G401 (cell line): ENCODE measurements at regions not wholly inside any gene's neighbourhood (a gene's known extent, or its start where the extent isn't known, plus 50 kb on each side); places are given as distances from the start of the nearest gene placed in this dataset.
A peak's percentile ranks its signal among the peaks of the same experiment; 100 is the strongest.

Source experiments
- DNase-seq: peaks from one replicate; pipeline ENCODE4 v3.0.0-alpha.2; 2015; ENCODE audit warnings: low spot score
- in situ Hi-C: cut with HindIII; loops from 2 replicates; pipeline ENCODE4 v1.10.0; 2016; ENCODE audit warnings: low sequenced_read_pairs, mixed read lengths

GRCh38 chr18:7394050-7394659 is 163.3 kb downstream of the LRRC30 start:
- in situ Hi-C loops: no loop called here

DNA sequence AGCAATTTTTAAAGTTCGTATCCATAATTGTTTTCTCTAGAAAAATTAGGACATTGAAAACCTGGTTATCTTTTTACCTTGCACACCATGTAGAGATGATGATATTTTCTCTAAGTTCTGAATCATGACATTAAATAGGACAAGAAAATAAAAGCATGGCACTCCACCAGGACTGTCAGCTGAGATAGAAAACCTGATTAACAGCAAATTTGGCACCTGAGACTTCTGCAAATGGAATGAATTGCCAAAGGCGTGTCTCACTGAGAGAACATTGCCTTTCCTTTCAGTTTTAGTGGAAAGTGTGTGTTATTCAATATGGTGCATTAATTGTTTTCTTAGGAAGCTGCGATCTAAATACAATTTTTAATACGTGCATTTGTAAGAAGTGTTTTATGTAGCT is 164.7 kb downstream of the LRRC30 start:
- peak; percentile 19 for DNase-seq
- in situ Hi-C loops: no loop called here

More at GRCh38 chr18:7394050-7394659, 163.3 kb downstream of the LRRC30 start:
- DNase-seq: no peak

- DNase-seq: no peak
- in situ Hi-C loops: no loop called here
Observed at GRCh38 chr18:7413906-7414305, 153.2 kb upstream of the PTPRM start.

- no peak for DNase-seq
Observed at GRCh38 chr18:7414459-7414858, 152.7 kb upstream of the PTPRM start.

DNA sequence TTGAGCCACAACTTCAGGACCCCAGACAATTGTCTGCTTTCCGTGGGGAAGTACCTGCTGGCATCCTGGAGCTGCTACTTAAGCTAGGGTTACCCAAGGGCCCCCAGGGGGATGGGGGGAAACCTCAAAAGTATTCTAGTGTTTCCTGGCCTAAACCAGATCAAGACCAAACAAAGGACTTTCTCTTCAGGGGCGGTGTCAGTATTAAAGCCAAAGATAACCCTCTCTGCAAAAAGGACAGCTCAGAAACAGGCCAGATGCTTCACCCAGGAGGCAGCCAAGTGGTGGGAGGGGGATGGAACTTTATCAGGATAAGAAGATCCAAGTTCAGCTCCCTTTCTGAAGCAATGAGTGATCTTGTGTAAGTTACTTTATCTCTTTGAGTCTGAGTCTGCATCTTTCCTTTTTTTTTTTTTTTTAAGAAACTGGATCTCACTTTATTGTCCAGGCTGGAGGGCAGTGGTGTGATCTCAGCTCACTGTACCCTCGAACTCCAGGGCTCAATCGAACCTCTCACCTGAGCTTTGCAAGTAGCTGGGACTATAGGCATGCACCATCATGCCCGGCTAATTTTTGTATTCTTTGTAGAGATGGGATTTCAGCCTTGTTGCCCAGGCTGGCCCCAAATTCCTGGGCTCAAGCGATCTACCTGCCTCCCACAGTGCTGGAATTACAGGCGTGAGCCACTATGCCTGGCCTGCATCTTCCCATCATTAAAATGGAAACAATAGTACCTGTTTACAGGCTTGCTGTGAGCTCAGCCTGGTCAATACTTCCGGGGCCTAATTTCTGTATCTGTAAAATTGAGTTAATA is 151.8 kb upstream of the PTPRM start:
- no peak for DNase-seq

More at GRCh38 chr18:7414459-7414858, 152.7 kb upstream of the PTPRM start:
- in situ Hi-C loops: no loop called here

GRCh38 chr18:7417727-7418126 is 149.4 kb upstream of the PTPRM start:
- no peak for DNase-seq
- in situ Hi-C loops: no loop called here

More for the DNA sequence above, 151.8 kb upstream of the PTPRM start:
- in situ Hi-C loops: no loop called here

GRCh38 chr18:7429831-7430230 is 137.3 kb upstream of the PTPRM start:
- DNase-seq: no peak
- in situ Hi-C loops: no loop called here

DNA sequence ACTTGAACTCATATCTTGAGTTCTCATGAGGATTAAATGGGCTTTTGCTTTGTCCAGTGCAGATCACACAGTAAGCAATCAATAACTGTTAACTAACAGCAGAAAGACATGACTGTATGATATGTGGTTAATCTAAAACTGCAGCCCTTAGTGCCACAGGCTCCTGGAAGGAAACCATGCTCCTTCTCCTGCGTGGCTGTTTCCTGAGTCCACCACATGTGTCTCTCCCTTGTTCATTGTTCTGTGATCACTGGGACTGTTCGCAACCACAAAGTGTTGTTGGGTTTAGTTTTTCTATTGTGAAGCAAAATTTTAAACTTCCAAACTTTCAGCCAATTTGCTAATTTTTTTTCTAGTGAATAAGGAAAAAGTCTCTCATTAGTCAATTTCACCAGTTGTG is 130.9 kb upstream of the PTPRM start:
- no peak for DNase-seq
- in situ Hi-C loops: no loop called here

DNA sequence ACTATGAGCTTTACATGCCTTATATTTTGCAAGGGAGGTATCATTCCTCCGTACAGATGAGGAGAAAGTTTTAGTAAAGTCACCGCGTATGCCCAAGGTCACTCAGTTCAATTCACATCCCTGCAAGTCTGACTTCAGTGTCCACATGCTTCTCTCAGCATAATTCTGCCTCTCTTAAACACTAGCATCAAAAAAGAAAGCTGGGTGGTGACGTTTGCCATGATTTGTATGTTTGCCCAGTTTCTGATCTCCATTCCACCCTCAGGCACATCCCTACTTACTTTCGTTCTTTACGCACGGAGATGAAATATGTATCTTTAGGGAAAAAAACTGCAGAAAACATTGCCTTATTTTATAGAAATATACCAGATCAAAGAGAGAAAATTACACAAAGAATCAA is 129.2 kb upstream of the PTPRM start:
- no peak for DNase-seq
- in situ Hi-C loops: no loop called here

- in situ Hi-C loops: no loop called here
Observed at GRCh38 chr18:7438646-7439045, 128.5 kb upstream of the PTPRM start.

DNA sequence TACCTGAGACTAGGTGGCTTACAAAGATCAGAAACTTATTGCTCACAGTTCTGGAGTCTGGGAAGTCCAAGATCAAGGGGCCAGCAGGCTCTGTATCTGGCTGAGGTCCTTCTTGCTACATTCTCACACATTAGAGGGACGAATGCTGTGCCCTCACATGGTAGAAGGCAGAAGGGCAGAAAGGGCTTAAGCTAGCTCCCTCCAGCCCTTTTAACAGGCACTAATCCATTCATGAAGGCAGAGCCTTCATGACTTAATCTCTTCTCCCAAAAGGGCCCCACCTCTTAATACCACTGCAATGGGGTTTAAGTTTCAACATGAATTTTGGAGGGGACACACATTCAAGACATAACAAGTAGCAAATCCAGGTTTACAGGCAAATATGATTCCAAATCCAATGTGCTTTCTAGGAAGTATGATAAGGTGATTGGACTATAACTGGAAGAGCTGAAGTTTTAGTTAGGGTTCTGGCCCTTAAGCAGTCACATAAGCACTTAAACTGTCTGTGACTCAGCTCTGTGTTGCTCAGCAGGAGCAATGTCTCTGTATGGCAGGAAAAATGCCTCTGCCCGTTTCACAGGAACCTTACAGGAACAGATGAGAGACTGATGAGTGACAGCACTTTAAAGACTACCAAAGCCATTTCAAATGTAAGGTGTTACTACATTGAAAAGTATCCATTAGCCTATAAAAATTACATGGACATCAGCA is 119.6 kb upstream of the PTPRM start:
- no peak for DNase-seq
- in situ Hi-C loops: no loop called here

More at GRCh38 chr18:7438646-7439045, 128.5 kb upstream of the PTPRM start:
- no peak for DNase-seq

DNA sequence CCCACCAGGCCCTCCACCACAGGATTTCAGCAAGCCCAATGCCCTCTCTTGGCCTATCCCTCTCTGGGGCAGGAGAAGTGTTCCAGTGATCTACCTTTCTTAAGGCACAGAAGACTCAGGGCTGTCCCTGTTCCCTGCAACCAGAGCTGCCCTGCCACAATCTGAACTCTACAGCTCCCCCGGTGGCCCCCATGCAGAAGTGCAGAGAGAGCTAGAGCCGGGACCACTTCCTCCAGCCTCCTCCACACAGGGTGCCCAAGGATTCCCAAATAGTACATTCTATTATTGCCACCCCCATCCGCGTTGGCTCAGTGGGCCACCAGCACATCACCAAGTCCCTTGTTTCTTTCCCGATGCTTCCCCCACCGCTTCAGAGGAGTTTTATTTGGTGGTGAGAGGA is 114.8 kb upstream of the PTPRM start:
- in situ Hi-C loops: no loop called here

DNA sequence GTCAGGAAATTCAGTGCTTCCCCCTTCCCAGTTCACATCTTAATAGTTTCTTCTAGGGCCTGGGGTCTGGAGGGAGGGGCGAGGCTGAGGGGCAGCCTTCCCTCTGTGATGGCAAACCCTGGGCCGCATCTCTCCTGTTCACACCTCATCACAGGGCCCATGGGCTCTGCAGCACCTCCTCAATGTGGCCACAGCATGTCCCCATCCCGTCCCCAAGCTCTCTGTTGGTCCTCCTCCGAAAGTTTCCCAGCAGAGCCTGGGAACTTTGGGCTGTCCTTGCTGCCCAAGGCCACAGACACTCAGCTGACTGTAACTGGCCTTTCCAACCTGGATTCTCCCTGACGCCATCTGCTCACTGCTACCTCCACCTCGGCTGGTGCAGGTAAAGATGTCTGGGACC is 112.7 kb upstream of the PTPRM start:
- DNase-seq: no peak
- in situ Hi-C loops: no loop called here

More for the DNA sequence above, 114.8 kb upstream of the PTPRM start:
- no peak for DNase-seq

- in situ Hi-C loops: no loop called here
- DNase-seq: peak; percentile 20
Observed at GRCh38 chr18:7456376-7456775, 110.7 kb upstream of the PTPRM start.

DNA sequence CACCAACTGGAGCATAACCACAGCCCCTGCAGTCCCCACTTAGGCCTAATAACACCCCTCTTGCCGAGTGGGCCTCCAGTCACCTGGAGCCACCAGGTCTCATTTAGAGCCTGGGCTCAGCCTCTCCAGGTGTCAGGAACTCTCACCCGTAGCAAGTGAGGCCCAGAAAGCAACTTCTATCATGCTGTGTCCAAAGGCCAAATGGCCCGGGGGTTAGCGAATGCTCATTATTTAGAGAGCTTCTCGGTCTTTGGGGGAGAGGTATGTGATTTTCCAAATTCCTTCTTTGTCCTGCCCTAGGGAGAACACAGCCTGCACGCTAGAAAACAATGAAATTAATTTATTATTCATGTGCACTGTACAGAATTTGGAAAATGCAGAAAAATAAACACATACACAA is 109.9 kb upstream of the PTPRM start:
- DNase-seq: no peak
- in situ Hi-C loops: no loop called here

- in situ Hi-C loops: no loop called here
- no peak for DNase-seq
Observed at GRCh38 chr18:7458884-7459283, 108.2 kb upstream of the PTPRM start.

DNA sequence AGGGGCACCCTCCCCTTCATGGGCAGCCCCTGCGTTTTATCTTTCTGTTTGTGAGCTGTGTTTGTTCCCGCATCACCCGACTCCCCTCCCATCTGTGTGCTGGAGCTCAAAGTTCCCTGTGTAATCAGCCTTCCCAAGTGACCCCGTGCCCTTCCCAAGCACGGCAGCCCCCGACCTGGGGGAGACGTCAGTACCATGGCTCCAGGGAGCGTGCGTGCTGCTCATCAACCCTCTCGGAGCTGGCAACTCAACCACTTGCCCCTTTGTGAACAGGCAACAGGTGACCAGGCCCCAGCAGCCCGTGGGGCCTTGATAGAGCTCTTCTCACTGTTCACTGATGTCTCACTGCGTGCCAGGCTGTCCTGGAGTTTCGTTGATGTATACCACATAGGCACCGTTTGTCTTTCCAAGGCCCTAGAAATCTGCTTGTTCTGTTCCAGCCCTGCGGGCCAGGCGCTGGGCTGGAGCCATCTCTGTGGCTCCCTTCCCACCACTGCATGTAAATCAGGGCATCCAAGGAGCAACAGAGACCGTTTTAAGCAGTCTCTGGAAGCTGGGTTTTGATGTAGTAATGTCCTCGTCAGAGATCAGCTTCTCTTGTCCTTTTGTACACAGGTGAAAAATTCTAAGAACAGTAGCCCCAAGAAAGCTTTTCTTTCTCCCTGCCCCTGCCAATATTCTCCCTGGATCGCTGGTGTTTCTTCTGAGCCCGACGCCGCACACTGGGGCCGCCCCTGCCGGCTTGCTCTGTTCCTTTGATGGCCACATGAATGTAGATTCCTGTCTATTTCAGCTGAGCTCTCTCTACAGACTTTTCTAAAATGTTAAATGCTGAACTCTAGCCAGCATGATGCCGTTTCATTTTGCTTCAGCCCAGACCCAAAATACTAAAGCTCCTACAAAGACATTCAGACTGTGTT is 107.0 kb upstream of the PTPRM start:
- peak; percentile 6 for DNase-seq
- in situ Hi-C loops: no loop called here

DNA sequence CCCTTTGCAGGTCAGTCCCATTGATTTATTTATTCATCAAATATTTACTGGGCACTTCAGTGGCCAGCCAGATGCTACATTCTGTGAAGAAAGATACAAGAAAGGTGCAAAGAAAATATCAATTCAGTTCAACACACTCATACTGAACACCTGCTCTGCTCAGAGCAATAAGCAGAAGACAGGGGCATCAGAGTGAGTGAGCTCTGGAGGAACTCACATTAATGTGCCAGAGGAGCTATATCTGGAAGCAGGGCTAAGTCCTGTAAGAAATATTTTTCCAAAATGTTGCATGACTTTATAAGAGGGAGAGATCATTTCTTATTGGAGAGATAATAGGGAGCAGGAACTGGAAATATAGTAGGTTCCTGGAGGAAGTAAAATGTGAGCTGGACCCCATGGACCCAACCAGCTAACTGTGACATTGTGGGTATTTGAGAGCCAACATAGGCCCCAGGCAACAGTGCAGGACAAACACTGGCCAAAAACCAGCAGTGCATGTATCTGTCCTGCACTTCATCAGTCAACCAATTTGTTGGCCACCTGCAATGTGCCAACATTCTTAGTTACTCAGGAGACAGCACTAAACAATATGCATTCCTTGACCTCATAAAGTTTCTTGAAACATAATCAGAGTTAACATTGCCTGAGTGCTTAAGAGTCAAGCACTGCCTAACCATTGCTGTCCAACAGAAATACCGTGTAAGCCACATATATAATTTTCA is 102.7 kb upstream of the PTPRM start:
- no peak for DNase-seq
- in situ Hi-C loops: no loop called here

DNA sequence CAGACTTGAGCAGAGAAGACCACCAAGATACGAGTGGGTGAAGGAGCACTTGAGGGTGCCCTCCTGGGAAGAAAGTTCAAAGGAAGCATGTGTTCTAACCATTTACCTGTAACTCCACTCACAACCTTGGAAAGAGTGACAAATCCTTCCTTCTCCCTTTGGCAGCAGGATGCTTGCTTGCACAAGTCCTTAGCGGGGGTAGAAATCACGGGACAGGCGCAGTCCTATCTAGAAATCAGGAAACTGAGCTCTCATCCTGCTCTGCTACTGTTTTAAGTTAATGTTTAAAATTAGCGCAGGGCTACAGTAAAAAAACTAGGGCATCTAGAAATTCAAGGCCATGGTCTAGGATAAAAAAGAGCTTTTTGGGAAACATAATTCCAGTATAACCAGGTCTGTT is 100.9 kb upstream of the PTPRM start:
- in situ Hi-C loops: no loop called here
- DNase-seq: no peak
